ENCODE measurements at regions not wholly inside any gene's neighbourhood (a gene's known extent, or its start where the extent isn't known, plus 50 kb on each side); places are given as distances from the start of the nearest gene placed in this dataset.

DNA sequence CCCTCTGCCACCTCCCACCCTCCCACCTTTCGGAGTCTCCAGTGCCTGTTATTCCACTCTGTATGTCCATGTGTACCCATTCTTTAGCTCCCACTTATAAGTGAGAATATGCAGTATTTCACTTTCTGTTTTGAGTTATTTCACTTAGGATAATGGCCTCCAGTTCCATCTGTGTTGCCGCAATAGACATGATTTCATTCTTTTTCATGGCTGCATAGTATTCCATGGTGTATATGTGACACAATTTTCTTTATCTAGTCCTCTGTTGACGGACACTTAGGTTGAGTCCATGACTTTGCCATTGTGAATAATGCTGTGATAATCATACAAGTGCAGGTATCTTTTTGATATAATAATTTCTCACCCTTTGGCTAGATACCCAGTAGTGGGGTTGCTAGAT is 91.0 kb upstream of the UBE3A start:
- no peak overlapping the region for H3K4me3 Mint-ChIP-seq (ENCODE audit: unreplicated experiment)
- no peak overlapping the region for H3K27ac Mint-ChIP-seq (ENCODE audit: unreplicated experiment)
- H3K4me1 Mint-ChIP-seq (ENCODE audit: low read depth, unreplicated experiment), result peaks cover 17% of the 10 kb centered on the region
- FAIRE-seq (no peak), DNase-seq (ENCODE audit: low read depth) (no peak)
- no peaks in the 10 kb centered on the region for H3K79me2 ChIP-seq (ENCODE audit: insufficient read depth, low read length)
- TF ChIP-seq EZH2 (IDR thresholded peaks at IDR 0.05; ENCODE audit: insufficient read depth, low read length), result no peak
- TF ChIP-seq, protein P1, sequence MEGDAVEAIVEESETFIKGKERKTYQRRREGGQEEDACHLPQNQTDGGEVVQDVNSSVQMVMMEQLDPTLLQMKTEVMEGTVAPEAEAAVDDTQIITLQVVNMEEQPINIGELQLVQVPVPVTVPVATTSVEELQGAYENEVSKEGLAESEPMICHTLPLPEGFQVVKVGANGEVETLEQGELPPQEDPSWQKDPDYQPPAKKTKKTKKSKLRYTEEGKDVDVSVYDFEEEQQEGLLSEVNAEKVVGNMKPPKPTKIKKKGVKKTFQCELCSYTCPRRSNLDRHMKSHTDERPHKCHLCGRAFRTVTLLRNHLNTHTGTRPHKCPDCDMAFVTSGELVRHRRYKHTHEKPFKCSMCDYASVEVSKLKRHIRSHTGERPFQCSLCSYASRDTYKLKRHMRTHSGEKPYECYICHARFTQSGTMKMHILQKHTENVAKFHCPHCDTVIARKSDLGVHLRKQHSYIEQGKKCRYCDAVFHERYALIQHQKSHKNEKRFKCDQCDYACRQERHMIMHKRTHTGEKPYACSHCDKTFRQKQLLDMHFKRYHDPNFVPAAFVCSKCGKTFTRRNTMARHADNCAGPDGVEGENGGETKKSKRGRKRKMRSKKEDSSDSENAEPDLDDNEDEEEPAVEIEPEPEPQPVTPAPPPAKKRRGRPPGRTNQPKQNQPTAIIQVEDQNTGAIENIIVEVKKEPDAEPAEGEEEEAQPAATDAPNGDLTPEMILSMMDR (IDR thresholded peaks at IDR 0.05; ENCODE audit: insufficient read depth, low read depth, low read length), result no peak
- no peak overlapping the region for H3K4me2 ChIP-seq (ENCODE audit: low read length)
- peaks cover 5% of the 10 kb centered on the region for H3K9me3 Mint-ChIP-seq (ENCODE audit: unreplicated experiment)
- H4K20me1 ChIP-seq (ENCODE audit: insufficient read depth, low read length), result no peaks in the 10 kb centered on the region
- no peak overlapping the region for H3K9ac ChIP-seq (ENCODE audit: low read length)
- no peaks in the 10 kb centered on the region for H3K36me3 ChIP-seq (ENCODE audit: insufficient read depth, low read length)
- H3K27me3 Mint-ChIP-seq (ENCODE audit: low read depth, unreplicated experiment), result peaks cover 5% of the 10 kb centered on the region
- no peaks in the 10 kb centered on the region for H3K9me3 ChIP-seq (ENCODE audit: insufficient read depth, low read depth, low read length)
- H2AFZ ChIP-seq (ENCODE audit: low read depth, low read length), result no peak overlapping the region
- H3K4me3 ChIP-seq (ENCODE audit: insufficient read depth, low read depth, low read length), result no peak overlapping the region
- no peak overlapping the region for H3K27ac ChIP-seq (ENCODE audit: low read depth, low read length)
- no peaks in the 10 kb centered on the region for H3K4me1 ChIP-seq (ENCODE audit: insufficient read depth, low read length)
- H3K27me3 ChIP-seq (ENCODE audit: insufficient read depth, low read length), result no peaks in the 10 kb centered on the region
- H3K36me3 Mint-ChIP-seq (ENCODE audit: low read depth, unreplicated experiment), result peaks cover 2% of the 10 kb centered on the region

DNA sequence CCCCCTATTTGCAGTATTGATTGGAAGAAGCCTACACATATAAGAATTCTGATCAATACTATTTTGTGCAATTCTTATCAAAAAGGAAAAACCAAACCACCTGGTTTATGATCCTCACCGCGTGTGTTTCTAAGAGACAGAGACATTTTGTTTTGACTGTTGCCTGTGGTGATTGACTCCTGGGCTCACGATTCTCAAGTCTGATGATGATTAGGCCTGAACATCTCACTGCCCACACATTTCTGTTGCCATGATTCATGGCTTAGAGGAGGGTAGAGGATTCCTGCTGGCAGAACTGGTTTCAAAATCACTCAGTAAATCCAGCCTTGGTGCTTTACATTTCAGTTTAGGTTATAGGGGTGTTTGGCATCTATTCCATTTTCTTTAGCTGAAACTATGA is 88.3 kb upstream of the UBE3A start:
- no peak overlapping the region for H3K9ac ChIP-seq (ENCODE audit: low read length)
- TF ChIP-seq, protein P1 (IDR thresholded peaks at IDR 0.05; ENCODE audit: insufficient read depth, low read depth, low read length), result no peak
- no peak for TF ChIP-seq EZH2 (IDR thresholded peaks at IDR 0.05; ENCODE audit: insufficient read depth, low read length)
- DNase-seq (ENCODE audit: low read depth) (no peak), FAIRE-seq (no peak)
- no peak overlapping the region for H2AFZ ChIP-seq (ENCODE audit: low read depth, low read length)
- Mint-ChIP-seq H3K36me3 (ENCODE audit: low read depth, unreplicated experiment) (peaks cover 2% of the 10 kb centered on the region), H3K4me1 (ENCODE audit: low read depth, unreplicated experiment) (peaks cover 17% of the 10 kb centered on the region), H3K27ac (ENCODE audit: unreplicated experiment) (peak overlapping the region; percentile 51), H3K4me3 (ENCODE audit: unreplicated experiment) (no peak overlapping the region), H3K27me3 (ENCODE audit: low read depth, unreplicated experiment) (peaks cover 5% of the 10 kb centered on the region), H3K9me3 (ENCODE audit: unreplicated experiment) (peaks cover 5% of the 10 kb centered on the region)
- no peaks in the 10 kb centered on the region for H3K9me3 ChIP-seq (ENCODE audit: insufficient read depth, low read depth, low read length)
- H3K4me3 ChIP-seq (ENCODE audit: insufficient read depth, low read depth, low read length), result no peak overlapping the region
- no peaks in the 10 kb centered on the region for H3K79me2 ChIP-seq (ENCODE audit: insufficient read depth, low read length)
- H3K27ac ChIP-seq (ENCODE audit: low read depth, low read length), result no peak overlapping the region
- no peaks in the 10 kb centered on the region for H3K4me1 ChIP-seq (ENCODE audit: insufficient read depth, low read length)
- H3K36me3 ChIP-seq (ENCODE audit: insufficient read depth, low read length), result no peaks in the 10 kb centered on the region
- no peak overlapping the region for H3K4me2 ChIP-seq (ENCODE audit: low read length)
- no peaks in the 10 kb centered on the region for H3K27me3 ChIP-seq (ENCODE audit: insufficient read depth, low read length)
- H4K20me1 ChIP-seq (ENCODE audit: insufficient read depth, low read length), result no peaks in the 10 kb centered on the region

DNA sequence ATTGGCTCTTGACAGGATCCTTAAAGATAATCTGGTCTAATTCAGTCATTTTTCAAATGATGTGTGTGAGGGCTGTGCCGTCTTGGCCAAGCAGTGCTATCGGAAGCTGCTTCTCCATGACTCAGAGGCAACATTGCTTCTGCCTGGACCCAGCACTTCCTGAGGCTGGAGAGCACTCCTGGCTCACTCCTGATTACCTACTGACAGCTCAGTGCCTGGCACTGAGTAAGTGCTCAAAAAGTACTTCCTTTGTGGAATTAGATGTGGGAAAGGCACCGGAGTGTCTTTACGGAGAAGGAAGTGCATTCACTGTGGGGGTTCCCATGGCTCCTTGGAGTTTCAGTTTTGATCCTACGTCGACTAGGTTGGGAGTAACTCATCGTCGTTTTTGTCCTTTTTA is 86.9 kb upstream of the UBE3A start:
- H3K27me3 ChIP-seq (ENCODE audit: insufficient read depth, low read length), result no peaks in the 10 kb centered on the region
- no peaks in the 10 kb centered on the region for H3K79me2 ChIP-seq (ENCODE audit: insufficient read depth, low read length)
- no peaks in the 10 kb centered on the region for H4K20me1 ChIP-seq (ENCODE audit: insufficient read depth, low read length)
- peaks cover 5% of the 10 kb centered on the region for H3K9me3 Mint-ChIP-seq (ENCODE audit: unreplicated experiment)
- no peaks in the 10 kb centered on the region for H3K9me3 ChIP-seq (ENCODE audit: insufficient read depth, low read depth, low read length)
- H3K36me3 Mint-ChIP-seq (ENCODE audit: low read depth, unreplicated experiment), result peaks cover 2% of the 10 kb centered on the region
- no peaks in the 10 kb centered on the region for H3K36me3 ChIP-seq (ENCODE audit: insufficient read depth, low read length)
- FAIRE-seq (no peak), DNase-seq (ENCODE audit: low read depth) (no peak)
- no peak overlapping the region for H3K9ac ChIP-seq (ENCODE audit: low read length)
- H3K27ac ChIP-seq (ENCODE audit: low read depth, low read length), result no peak overlapping the region
- no peaks in the 10 kb centered on the region for H3K4me1 ChIP-seq (ENCODE audit: insufficient read depth, low read length)
- H3K4me3 Mint-ChIP-seq (ENCODE audit: unreplicated experiment), result no peak overlapping the region
- no peak overlapping the region for H3K4me3 ChIP-seq (ENCODE audit: insufficient read depth, low read depth, low read length)
- peaks cover 17% of the 10 kb centered on the region for H3K4me1 Mint-ChIP-seq (ENCODE audit: low read depth, unreplicated experiment)
- H3K27ac Mint-ChIP-seq (ENCODE audit: unreplicated experiment), result peak overlapping the region; percentile 41
- no peak overlapping the region for H3K4me2 ChIP-seq (ENCODE audit: low read length)
- peaks cover 5% of the 10 kb centered on the region for H3K27me3 Mint-ChIP-seq (ENCODE audit: low read depth, unreplicated experiment)
- no peak overlapping the region for H2AFZ ChIP-seq (ENCODE audit: low read depth, low read length)
- TF ChIP-seq EZH2 (IDR thresholded peaks at IDR 0.05; ENCODE audit: insufficient read depth, low read length), result no peak
- TF ChIP-seq, protein P1 (IDR thresholded peaks at IDR 0.05; ENCODE audit: insufficient read depth, low read depth, low read length), result no peak

All from astrocyte (in vitro differentiated cells and primary cell).